Prostate gland (tissue), 2 donors: ENCODE measurements at regions not wholly inside any gene's neighbourhood (a gene's known extent, or its start where the extent isn't known, plus 50 kb on each side); places are given as distances from the start of the nearest gene placed in this dataset.

Source experiments
- CTCF ChIP-seq, 4 experiments: fragments of 200-600 bp in 2 of 4; fragments of 450-650 bp in 2 of 4; sonication (generic) in 2 of 4; IDR thresholded peaks; 1 replicate in 3 of 4; 2 replicates in 1 of 4; pipeline ENCODE4 v1.5.1; 2016 to 2019; ENCODE audit warnings: antibody characterized with exemption in 4 of 4, mild to moderate bottlenecking in 2 of 4, moderate library complexity in 2 of 4
- POLR2A ChIP-seq: fragments of 450-650 bp; IDR thresholded peaks from one replicate; pipeline ENCODE4 v1.6.1; 2016; ENCODE audit warnings: antibody characterized with exemption, mild to moderate bottlenecking
- POLR2AphosphoS5 ChIP-seq: sonication (generic); formaldehyde crosslinking; IDR thresholded peaks from one replicate; pipeline ENCODE4 v1.6.1; 2017; ENCODE audit warnings: antibody characterized with exemption

- TF ChIP-seq CTCF (IDR thresholded peaks at IDR 0.05) (no peak), POLR2AphosphoS5 (no peak), POLR2A (no peak)
These were observed 90.3 kb upstream of the NR5A2 start for GRCh38 chr1:199937161-199937560.
